T-helper 2 cell (primary cell): ENCODE measurements at regions not wholly inside any gene's neighbourhood (a gene's known extent, or its start where the extent isn't known, plus 50 kb on each side); places are given as distances from the start of the nearest gene placed in this dataset.

Source experiments
- DNase-seq, 5 experiments: peaks; one replicate each; pipeline versions ENCODE4 v3.0.0 to v3.0.0-alpha.2; 2012 to 2022

- peak in 1 of 5 experiments; percentile 53 for DNase-seq
Measured at GRCh38 chr22:48245196-48245485, 1482.7 kb downstream of the TBC1D22A start.

GRCh38 chr22:48244388-48245195, 1482.1 kb downstream of the TBC1D22A start:
- DNase-seq: no peak

GRCh38 chr22:48242461-48242864, 1480.0 kb downstream of the TBC1D22A start:
- no peak for DNase-seq

GRCh38 chr22:48241658-48242057, 1479.2 kb downstream of the TBC1D22A start:
- DNase-seq: no peak

GRCh38 chr22:48240935-48241230, 1478.4 kb downstream of the TBC1D22A start:
- no peak for DNase-seq

- no peak for DNase-seq
Measured at GRCh38 chr22:48240148-48240934, 1477.9 kb downstream of the TBC1D22A start.

GRCh38 chr22:48239461-48240147, 1477.2 kb downstream of the TBC1D22A start:
- DNase-seq: no peak

- DNase-seq: no peak
Measured at GRCh38 chr22:48238966-48239365, 1476.5 kb downstream of the TBC1D22A start.

- DNase-seq: no peak
Measured at GRCh38 chr22:48238284-48238915, 1476.0 kb downstream of the TBC1D22A start.

- DNase-seq: no peak
Measured at GRCh38 chr22:48237466-48238283, 1475.2 kb downstream of the TBC1D22A start.

GRCh38 chr22:48236261-48236660, 1473.8 kb downstream of the TBC1D22A start:
- no peak for DNase-seq

- no peak for DNase-seq
Measured at GRCh38 chr22:48235744-48236143, 1473.3 kb downstream of the TBC1D22A start.

- DNase-seq: no peak
Measured at GRCh38 chr22:48234011-48234410, 1471.6 kb downstream of the TBC1D22A start.

GRCh38 chr22:48233586-48233985, 1471.1 kb downstream of the TBC1D22A start:
- DNase-seq: no peak

- DNase-seq: no peak
Measured at GRCh38 chr22:48228468-48228867, 1466.0 kb downstream of the TBC1D22A start.

- DNase-seq: no peak
Measured at GRCh38 chr22:48227341-48228018, 1465.0 kb downstream of the TBC1D22A start.

GRCh38 chr22:48226026-48227013, 1463.9 kb downstream of the TBC1D22A start:
- no peak for DNase-seq

GRCh38 chr22:48224332-48224731, 1461.9 kb downstream of the TBC1D22A start:
- DNase-seq: no peak

GRCh38 chr22:48223488-48224190, 1461.2 kb downstream of the TBC1D22A start:
- DNase-seq: no peak
